Thymus (tissue), 11 donors: ENCODE measurements at regions not wholly inside any gene's neighbourhood (a gene's known extent, or its start where the extent isn't known, plus 50 kb on each side); places are given as distances from the start of the nearest gene placed in this dataset.

Experiments
- DNase-seq, 9 donors: peaks; one replicate each; pipeline ENCODE4 v3.0.0-alpha.2; 2013; ENCODE audit warnings: low spot score in 9 of 9, low read depth in 6 of 9, missing footprints in 1 of 9
- H3K27ac ChIP-seq, 2 donors: one replicate each; pipeline ENCODE4 v1.5.1; 2013; ENCODE audit warnings: control low read depth in 1 of 2, low read depth in 1 of 2, low read length in 1 of 2, mild to moderate bottlenecking in 1 of 2, moderate library complexity in 1 of 2
- H3K27me3 ChIP-seq, 2 donors: one replicate each; pipeline ENCODE4 v1.5.1; 2013; ENCODE audit warnings: low read length in 1 of 2; ENCODE audit not compliant: control insufficient read depth in 2 of 2, insufficient read depth in 1 of 2
- H3K36me3 ChIP-seq, 2 donors: one replicate each; pipeline ENCODE4 v1.5.1; 2013; ENCODE audit warnings: low read length in 1 of 2, mild to moderate bottlenecking in 1 of 2, moderate library complexity in 1 of 2; ENCODE audit not compliant: control insufficient read depth in 2 of 2, insufficient read depth in 2 of 2
- H3K4me1 ChIP-seq, 2 donors: one replicate each; pipeline ENCODE4 v1.5.1; 2013; ENCODE audit warnings: low read length in 2 of 2; ENCODE audit not compliant: control insufficient read depth in 2 of 2, insufficient read depth in 2 of 2
- H3K4me3 ChIP-seq, 2 donors: one replicate each; pipeline ENCODE4 v1.5.1; 2013; ENCODE audit warnings: low read length in 2 of 2, control low read depth in 1 of 2, mild to moderate bottlenecking in 1 of 2
- H3K9me3 ChIP-seq, 2 donors: one replicate each; pipeline ENCODE4 v1.5.1; 2013; ENCODE audit warnings: low read length in 1 of 2, mild to moderate bottlenecking in 1 of 2; ENCODE audit not compliant: control insufficient read depth in 2 of 2, insufficient read depth in 1 of 2
- WGBS: extraction: QIAGEN DNeasy Blood & Tissue Kit; methylation state at CpG from one replicate; pipeline ENCODE4 v1.1.7; 2013; 5-methylcytosine and 5-hydroxymethylcytosine counted together
- donor health status: healthy.

DNA sequence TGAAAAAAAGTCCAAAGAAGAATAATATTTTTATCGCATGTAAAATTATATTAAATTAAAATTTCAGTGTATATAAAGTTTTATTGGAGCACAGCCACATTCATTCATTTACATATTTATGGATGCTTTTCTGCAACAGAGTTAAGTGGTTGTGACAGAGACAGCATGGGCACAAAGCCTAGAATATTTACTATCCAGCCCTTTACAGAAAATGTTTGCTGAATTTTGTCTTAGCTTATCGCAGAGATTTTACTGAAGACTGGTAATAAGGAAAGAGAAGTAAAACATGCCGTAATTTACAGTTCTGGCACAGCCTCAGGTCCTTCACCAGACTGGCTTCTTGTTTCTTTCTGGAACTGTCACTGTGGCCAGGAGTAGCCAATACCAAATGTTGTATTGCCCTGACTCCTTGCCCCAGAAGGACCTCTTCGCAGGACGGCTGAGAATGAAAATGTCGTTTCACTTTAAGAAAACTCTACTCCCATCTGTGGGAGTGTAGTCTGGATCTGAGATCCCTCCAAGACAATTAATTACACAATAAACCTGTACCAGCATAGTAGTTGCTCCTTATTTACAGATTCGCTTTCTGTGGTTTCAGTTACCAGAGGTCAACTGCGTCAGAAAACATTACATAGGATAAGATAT is 94.9 kb upstream of the GOT2 start:
- H3K36me3 ChIP-seq, result no peaks in the 10 kb centered on the region
- DNase-seq, result no peak

DNA sequence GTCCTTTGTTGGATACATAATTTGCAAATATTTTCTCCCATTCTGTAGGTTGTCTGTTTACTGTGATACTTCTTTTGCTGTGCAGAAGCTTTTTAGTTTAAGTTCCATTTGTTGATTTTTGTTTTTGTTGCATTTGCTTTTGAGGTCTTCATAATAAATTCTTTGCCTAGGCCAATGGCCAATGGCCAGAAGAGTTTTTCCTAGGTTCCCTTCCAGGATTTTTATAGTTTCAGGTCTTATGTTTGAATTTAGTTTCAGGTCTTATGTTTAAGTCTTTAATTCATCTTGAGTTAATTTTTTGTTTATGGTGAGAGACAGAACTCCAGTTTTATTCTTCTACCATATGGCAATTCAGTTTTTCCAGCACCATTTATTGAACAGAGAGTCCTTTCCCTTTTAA is 90.1 kb upstream of the GOT2 start:
- H3K27ac ChIP-seq, result no peak overlapping the region
- H3K27me3 ChIP-seq, result no peaks in the 10 kb centered on the region
- DNase-seq, result no peak
- no peaks in the 10 kb centered on the region for H3K36me3 ChIP-seq
- H3K4me1 ChIP-seq, result no peaks in the 10 kb centered on the region
- H3K9me3 ChIP-seq, result no peaks in the 10 kb centered on the region
- H3K4me3 ChIP-seq, result no peak overlapping the region

More for the DNA sequence above, 94.9 kb upstream of the GOT2 start:
- Histone ChIP-seq H3K4me3 (no peak overlapping the region), H3K27ac (no peak overlapping the region), H3K27me3 (no peaks in the 10 kb centered on the region), H3K4me1 (no peaks in the 10 kb centered on the region), H3K9me3 (no peaks in the 10 kb centered on the region)
- WGBS, result 97% methylated on average over 8 of the region's 8 CpGs

DNA sequence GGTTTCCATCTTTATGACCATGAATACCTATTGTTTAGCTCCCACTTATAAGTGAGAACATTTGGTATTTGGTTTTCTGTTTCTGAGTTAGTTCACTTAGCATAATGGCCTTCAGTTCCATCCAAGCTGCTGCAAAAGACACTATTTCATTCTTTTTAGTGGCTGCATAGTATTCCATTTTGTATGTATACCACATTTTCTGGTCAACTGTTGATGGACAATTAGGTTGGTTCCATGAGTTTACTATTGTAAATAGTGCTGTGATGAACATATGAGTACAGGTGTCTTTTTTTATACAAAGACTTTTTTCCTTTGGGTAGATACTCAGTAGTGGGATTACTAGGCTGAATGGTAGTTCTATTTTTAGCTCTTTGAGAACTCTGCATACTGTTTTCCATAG is 87.8 kb upstream of the GOT2 start:
- H3K4me3 ChIP-seq, result no peak overlapping the region
- no peak for DNase-seq
- H3K27me3 ChIP-seq, result no peaks in the 10 kb centered on the region
- H3K4me1 ChIP-seq, result no peaks in the 10 kb centered on the region
- no peaks in the 10 kb centered on the region for H3K36me3 ChIP-seq
- H3K9me3 ChIP-seq, result no peaks in the 10 kb centered on the region
- H3K27ac ChIP-seq, result no peak overlapping the region

DNA sequence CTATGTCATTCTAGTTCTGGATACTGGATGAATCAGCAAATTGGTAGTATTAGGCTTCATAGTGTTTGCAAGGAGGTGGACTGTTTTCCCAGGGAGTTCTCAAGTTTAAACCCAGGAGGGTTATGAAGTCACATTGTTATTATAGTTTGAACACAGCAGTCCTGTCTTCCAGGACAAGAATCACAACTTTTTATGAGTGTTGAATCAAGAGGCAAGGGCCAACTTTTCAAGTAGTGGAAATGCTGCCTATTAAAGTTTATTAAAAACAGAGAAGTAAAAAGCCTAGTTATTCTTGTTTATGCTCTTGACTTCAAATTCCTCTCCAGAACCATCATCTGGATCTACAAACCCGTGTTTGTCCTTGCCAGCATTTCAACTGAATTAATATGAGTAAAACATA is 86.3 kb upstream of the GOT2 start:
- no peak for DNase-seq
- WGBS, result 76% methylated on average over 1 of the region's 1 CpG
- Histone ChIP-seq H3K27ac (no peak overlapping the region), H3K27me3 (no peaks in the 10 kb centered on the region), H3K4me3 (no peak overlapping the region), H3K4me1 (no peaks in the 10 kb centered on the region), H3K9me3 (no peaks in the 10 kb centered on the region), H3K36me3 (no peaks in the 10 kb centered on the region)

DNA sequence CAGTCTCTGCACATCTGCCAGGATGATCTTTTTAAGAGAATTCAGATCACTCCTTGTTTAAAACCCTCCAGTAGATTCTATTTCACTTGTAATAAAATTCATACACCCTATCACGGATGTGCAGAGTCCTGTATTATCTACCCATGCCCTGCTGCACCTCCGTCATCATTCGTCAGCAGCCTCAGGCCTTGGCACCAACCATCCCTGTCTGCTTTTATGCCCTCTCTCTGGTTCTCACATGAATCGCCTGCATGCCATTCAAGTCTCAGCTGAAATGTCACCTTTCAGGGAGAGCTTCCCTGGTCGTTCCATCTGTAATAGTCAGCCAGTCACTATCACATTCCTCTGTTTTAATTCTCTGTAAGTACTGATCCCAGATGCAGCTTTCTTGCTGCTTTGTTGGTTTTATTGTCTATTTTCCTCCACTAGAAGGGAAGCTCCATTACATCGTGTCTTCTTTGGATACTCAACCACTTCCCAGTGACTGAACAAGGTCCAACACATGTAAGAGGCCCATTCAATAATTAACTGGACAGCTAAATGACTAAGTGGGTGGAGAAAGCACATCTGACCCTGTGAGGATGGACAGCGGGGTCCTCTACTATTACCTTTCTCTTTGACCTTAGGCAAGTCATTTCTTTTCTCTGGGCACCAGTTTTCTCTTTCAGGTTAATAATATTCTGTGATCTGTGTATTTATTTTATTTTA is 81.2 kb upstream of the GOT2 start:
- no peaks in the 10 kb centered on the region for H3K27me3 ChIP-seq
- DNase-seq, result no peak
- no peaks in the 10 kb centered on the region for H3K36me3 ChIP-seq
- no peaks in the 10 kb centered on the region for H3K4me1 ChIP-seq
- WGBS, result 93% methylated on average over 7 of the region's 7 CpGs
- H3K4me3 ChIP-seq, result no peak overlapping the region
- H3K9me3 ChIP-seq, result no peaks in the 10 kb centered on the region
- no peak overlapping the region for H3K27ac ChIP-seq

DNA sequence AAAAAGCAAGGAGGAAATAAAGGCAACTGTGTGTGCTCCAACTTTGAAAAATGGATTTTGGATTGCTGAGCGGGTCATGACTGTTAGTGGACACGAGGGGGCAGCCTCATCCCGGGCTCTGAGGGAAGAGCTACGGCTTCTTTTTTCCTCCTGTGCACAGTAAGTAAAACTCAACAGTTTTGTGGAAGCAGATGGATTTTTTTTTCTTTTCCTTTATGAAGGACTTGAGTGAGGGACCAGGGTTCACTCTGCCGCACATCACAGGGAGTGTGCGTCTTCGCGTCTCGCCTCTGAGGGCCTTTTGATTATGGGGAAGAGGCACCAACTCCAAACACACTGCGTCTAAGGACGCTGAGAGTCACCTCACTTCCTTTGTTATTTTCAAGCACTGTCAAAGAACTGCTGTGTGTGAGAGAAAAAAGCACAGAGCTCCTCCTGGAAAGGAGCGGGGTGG is 80.3 kb upstream of the GOT2 start:
- no peak overlapping the region for H3K4me3 ChIP-seq
- WGBS, result 5% methylated on average over 12 of the region's 12 CpGs
- DNase-seq, result peak in 8 of 9 donors; percentile 2 to 42 (median 11)

DNA sequence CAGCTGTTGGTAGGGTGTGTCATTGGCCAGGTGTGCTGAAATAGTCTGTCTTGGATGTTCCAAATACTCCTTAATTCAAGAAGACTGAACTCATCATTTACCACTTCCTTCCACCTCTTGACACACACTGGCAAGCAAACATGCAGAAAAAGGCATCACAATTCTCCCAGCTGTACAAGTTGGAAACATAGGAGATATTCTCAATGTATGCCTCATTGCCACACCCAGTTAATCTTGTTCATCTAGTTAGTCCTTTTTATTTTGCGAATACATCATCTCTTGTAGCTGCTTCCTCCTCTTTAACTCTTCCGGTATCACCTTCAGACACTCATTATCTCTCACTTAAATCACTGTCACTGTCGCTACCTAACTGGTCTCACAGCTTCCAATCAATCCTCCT is 75.1 kb upstream of the GOT2 start:
- 95% methylated on average over 3 of the region's 3 CpGs for WGBS

More for the DNA sequence above, 80.3 kb upstream of the GOT2 start:
- Histone ChIP-seq H3K9me3 (no peaks in the 10 kb centered on the region), H3K4me1 (no peaks in the 10 kb centered on the region), H3K36me3 (no peaks in the 10 kb centered on the region), H3K27ac (no peak overlapping the region), H3K27me3 (no peaks in the 10 kb centered on the region)

DNA sequence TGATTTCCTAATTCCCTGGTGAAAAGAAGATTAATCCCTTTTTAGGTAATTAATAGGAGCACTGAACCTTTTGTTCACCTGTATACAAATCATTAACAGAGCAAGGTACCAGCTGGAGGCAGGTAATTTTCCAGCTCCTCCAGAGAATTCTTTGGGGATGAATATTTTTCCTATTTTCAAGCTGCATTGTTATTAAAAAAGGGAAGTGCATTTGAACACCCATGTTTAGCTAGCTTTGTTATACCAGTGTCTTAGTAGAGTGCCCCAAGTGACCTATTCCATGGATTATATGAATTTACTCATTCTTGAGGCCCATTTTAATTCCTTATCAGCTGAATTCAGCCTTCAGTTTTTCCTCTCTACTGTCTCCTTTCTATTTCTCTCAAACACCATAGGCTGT is 73.2 kb upstream of the GOT2 start:
- H3K27me3 ChIP-seq, result no peaks in the 10 kb centered on the region
- no peaks in the 10 kb centered on the region for H3K4me1 ChIP-seq
- no peaks in the 10 kb centered on the region for H3K36me3 ChIP-seq
- no peak overlapping the region for H3K27ac ChIP-seq
- DNase-seq, result no peak
- H3K9me3 ChIP-seq, result no peaks in the 10 kb centered on the region
- no peak overlapping the region for H3K4me3 ChIP-seq

More for the DNA sequence above, 75.1 kb upstream of the GOT2 start:
- Histone ChIP-seq H3K4me1 (no peaks in the 10 kb centered on the region), H3K4me3 (no peak overlapping the region), H3K36me3 (no peaks in the 10 kb centered on the region), H3K27ac (no peak overlapping the region), H3K27me3 (no peaks in the 10 kb centered on the region), H3K9me3 (no peaks in the 10 kb centered on the region)
- DNase-seq, result no peak

DNA sequence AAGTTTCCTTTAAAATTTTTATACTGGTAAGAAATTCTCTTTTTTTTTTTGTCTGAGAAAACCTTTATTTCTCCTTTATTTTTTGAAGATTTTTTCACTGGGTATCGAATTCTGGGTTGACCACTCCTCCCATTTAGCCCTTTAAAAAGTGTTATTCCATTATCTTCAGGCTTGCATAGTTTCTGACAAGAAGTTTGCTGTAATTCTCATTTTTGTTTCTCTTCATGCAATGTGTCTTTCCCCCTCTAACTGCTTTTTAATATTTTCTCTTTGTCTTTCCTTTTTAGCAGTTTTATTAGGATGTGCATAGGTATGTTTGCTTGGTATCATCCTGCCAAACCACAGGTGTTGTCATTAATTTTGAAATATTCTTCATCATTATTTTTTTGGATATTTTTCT is 67.7 kb upstream of the GOT2 start:
- 85% methylated on average over 1 of the region's 1 CpG for WGBS
- H3K4me3 ChIP-seq, result no peak overlapping the region
- H3K36me3 ChIP-seq, result no peaks in the 10 kb centered on the region
- DNase-seq, result no peak
- no peak overlapping the region for H3K27ac ChIP-seq
- H3K9me3 ChIP-seq, result no peaks in the 10 kb centered on the region
- no peaks in the 10 kb centered on the region for H3K27me3 ChIP-seq
- no peaks in the 10 kb centered on the region for H3K4me1 ChIP-seq
